Lung (tissue), 11 donors: ENCODE measurements at regions not wholly inside any gene's neighbourhood (a gene's known extent, or its start where the extent isn't known, plus 50 kb on each side); places are given as distances from the start of the nearest gene placed in this dataset.

Source experiments
- ATAC-seq: fragments of 200-7000 bp; cut with Tn5 transposase; one replicate; pipeline ENCODE4 v1.9.1; 2020; ENCODE audit warnings: moderate number of reproducible peaks; ENCODE audit not compliant: insufficient read depth, low FRiP score
- DNase-seq, 3 donors: peaks; one replicate each; pipeline ENCODE4 v3.0.0-alpha.2; 2013 to 2017
- H3K27ac ChIP-seq, 2 donors: one replicate each; pipeline ENCODE4 v1.5.1; 2013; ENCODE audit warnings: mild to moderate bottlenecking in 2 of 2, moderate library complexity in 2 of 2, control low read depth in 1 of 2, inconsistent platforms in 1 of 2, low read depth in 1 of 2, low read length in 1 of 2
- H3K27me3 ChIP-seq, 3 donors: one replicate each; pipeline ENCODE4 v1.5.1; 2013; ENCODE audit warnings: low read length in 2 of 3; ENCODE audit not compliant: control insufficient read depth in 3 of 3, insufficient read depth in 3 of 3
- H3K36me3 ChIP-seq, 4 donors: one replicate each; pipeline ENCODE4 v1.5.1; 2013; ENCODE audit warnings: low read length in 4 of 4, mild to moderate bottlenecking in 1 of 4, moderate library complexity in 1 of 4; ENCODE audit not compliant: control insufficient read depth in 4 of 4, insufficient read depth in 4 of 4
- H3K4me1 ChIP-seq, 5 donors: one replicate each; pipeline ENCODE4 v1.5.1; 2013; ENCODE audit warnings: low read length in 5 of 5, mild to moderate bottlenecking in 2 of 5, moderate library complexity in 1 of 5; ENCODE audit not compliant: control insufficient read depth in 5 of 5, insufficient read depth in 5 of 5
- H3K4me3 ChIP-seq: one replicate; pipeline ENCODE4 v1.5.1; 2013; ENCODE audit warnings: mild to moderate bottlenecking, control low read depth, moderate library complexity
- H3K9ac ChIP-seq, 2 donors: one replicate each; pipeline ENCODE4 v1.5.1; 2013; ENCODE audit warnings: low read length in 2 of 2, control low read depth in 1 of 2; ENCODE audit not compliant: insufficient read depth in 1 of 2
- H3K9me3 ChIP-seq, 4 donors: one replicate each; pipeline ENCODE4 v1.5.1; 2013; ENCODE audit warnings: low read length in 3 of 4, mild to moderate bottlenecking in 1 of 4, moderate library complexity in 1 of 4; ENCODE audit not compliant: control insufficient read depth in 4 of 4, insufficient read depth in 3 of 4
- CTCF ChIP-seq: IDR thresholded peaks from 2 replicates; pipeline ENCODE4 v1.5.1; 2012; ENCODE audit warnings: mild to moderate bottlenecking; ENCODE audit errors: control extremely low read depth, extremely low read depth
- WGBS, 2 donors: extraction: QIAGEN DNeasy Blood & Tissue Kit; methylation state at CpG; one replicate each; pipeline ENCODE4 v1.1.7; 2013; 5-methylcytosine and 5-hydroxymethylcytosine counted together
- donor health status: control.
- donor health status: control.
- donor health status: Bipolar disorder and iron deficiency.
- donor health status: healthy.
- donor health status: DM: yes; HTN: yes; CAD: no.

GRCh38 chr4:45679411-45679810, 444.4 kb downstream of the GABRG1 start:
- WGBS, 2 donors, result 81 to 89% methylated on average over 2 of the region's 2 CpGs
- peaks cover 0 to 2% (median 0%) of the 10 kb centered on the region in 4 donors for H3K9me3 ChIP-seq
- no peaks in the 10 kb centered on the region for H3K27me3 ChIP-seq
- DNase-seq (no peak), ATAC-seq (no peak)
- no peak for TF ChIP-seq CTCF
- H3K27ac ChIP-seq, result no peak overlapping the region
- H3K36me3 ChIP-seq, result no peaks in the 10 kb centered on the region
- no peaks in the 10 kb centered on the region for H3K4me1 ChIP-seq
- no peak overlapping the region for H3K9ac ChIP-seq
- no peak overlapping the region for H3K4me3 ChIP-seq

- peaks cover 0 to 37% (median 5%) of the 10 kb centered on the region in 5 donors for H3K4me1 ChIP-seq
- 54 to 69% methylated on average over 6 of the region's 6 CpGs for WGBS, 2 donors
- H3K27me3 ChIP-seq, result no peaks in the 10 kb centered on the region
- ATAC-seq, result no peak
- no peak overlapping the region for H3K4me3 ChIP-seq
- no peaks in the 10 kb centered on the region for H3K9me3 ChIP-seq
- TF ChIP-seq CTCF, result no peak
- no peak overlapping the region for H3K27ac ChIP-seq
- H3K36me3 ChIP-seq, result no peaks in the 10 kb centered on the region
- DNase-seq, result peak; percentile 50 to 79 (median 67)
- no peak overlapping the region for H3K9ac ChIP-seq
Observed at GRCh38 chr4:45668128-45668527, 455.7 kb downstream of the GABRG1 start.

- 79 to 83% methylated on average over 2 of the region's 2 CpGs for WGBS, 2 donors
- H3K4me1 ChIP-seq, result peaks cover 0 to 52% (median 6%) of the 10 kb centered on the region in 5 donors
- H3K27me3 ChIP-seq, result no peaks in the 10 kb centered on the region
- ATAC-seq, result no peak
- peak overlapping the region in 1 of 2 donors; percentile 21 for H3K27ac ChIP-seq
- no peak overlapping the region for H3K4me3 ChIP-seq
- H3K9ac ChIP-seq, result no peak overlapping the region
- H3K36me3 ChIP-seq, result no peaks in the 10 kb centered on the region
- no peak for TF ChIP-seq CTCF
- DNase-seq, result peak; percentile 23 to 70 (median 61)
- no peaks in the 10 kb centered on the region for H3K9me3 ChIP-seq
Observed at GRCh38 chr4:45663628-45664081, 460.2 kb downstream of the GABRG1 start.

GRCh38 chr4:45663003-45663402, 460.9 kb downstream of the GABRG1 start:
- Histone ChIP-seq H3K27me3 (no peaks in the 10 kb centered on the region), H3K4me3 (no peak overlapping the region), H3K27ac (no peak overlapping the region), H3K9ac (no peak overlapping the region), H3K9me3 (no peaks in the 10 kb centered on the region), H3K36me3 (no peaks in the 10 kb centered on the region), H3K4me1 (peaks cover 0 to 45% (median 6%) of the 10 kb centered on the region in 5 donors)
- ATAC-seq, result peak; percentile 73
- TF ChIP-seq CTCF, result no peak
- WGBS, 2 donors, result 27 to 47% methylated on average over 1 of the region's 1 CpG
- DNase-seq, result peak; percentile 92 to 98 (median 98)
